H1 (cell line): ENCODE measurements at regions not wholly inside any gene's neighbourhood (a gene's known extent, or its start where the extent isn't known, plus 50 kb on each side); places are given as distances from the start of the nearest gene placed in this dataset.

Source experiments
- CTCF ChIA-PET: fragments of 300-600 bp; sonication (Branson Sonifier 250); formaldehyde crosslinking; loops from one replicate; lab custom pipeline; 2021; ENCODE audit not compliant: partially characterized antibody; lab: Charles Lee
- POLR2A ChIA-PET: fragments of 300-600 bp; sonication (Branson Sonifier 250); formaldehyde crosslinking; loops from one replicate; lab custom pipeline; 2021; ENCODE audit warnings: inconsistent platforms; ENCODE audit not compliant: partially characterized antibody; lab: Charles Lee
- DNase-seq, 2 experiments: peaks; one replicate each; pipeline versions ENCODE4 v3.0.0 to v3.0.0-alpha.2; 2010 to 2022; ENCODE audit warnings: low spot score in 2 of 2, low read depth in 1 of 2, mixed read lengths in 1 of 2
- FAIRE-seq: peaks from 2 replicates; lab custom pipeline; 2011; peaks lifted over from hg19 to GRCh38; lab: Jason Lieb, UNC
- H2AFZ ChIP-seq: 2 replicates; pipeline ENCODE4 v1.8.1; 2012; ENCODE audit warnings: low read length, inconsistent platforms
- H2AK5ac ChIP-seq: 2 replicates; pipeline ENCODE4 v1.6.1; 2013; ENCODE audit warnings: low read depth, low read length
- H2BK120ac ChIP-seq: replicated peaks from 2 replicates; pipeline ENCODE3; 2013; ENCODE audit warnings: low read depth, low read length, inconsistent platforms
- H2BK12ac ChIP-seq: 2 replicates; pipeline ENCODE4 v1.6.1; 2013; ENCODE audit warnings: low read depth, low read length
- H2BK15ac ChIP-seq: 2 replicates; pipeline ENCODE4 v1.6.1; 2013; ENCODE audit warnings: low read length
- H2BK20ac ChIP-seq: 2 replicates; pipeline ENCODE4 v1.6.1; 2013; ENCODE audit warnings: low read length
- H2BK5ac ChIP-seq: 2 replicates; pipeline ENCODE4 v1.6.1; 2013; ENCODE audit warnings: low read depth, low read length
- H3K14ac ChIP-seq: 2 replicates; pipeline ENCODE4 v1.6.1; 2013; ENCODE audit warnings: inconsistent platforms; ENCODE audit not compliant: insufficient read length
- H3K18ac ChIP-seq: 2 replicates; pipeline ENCODE4 v1.6.1; 2013; ENCODE audit warnings: low read length; ENCODE audit errors: extremely low read depth
- H3K23ac ChIP-seq: 2 replicates; pipeline ENCODE4 v1.6.1; 2013; ENCODE audit warnings: inconsistent platforms; ENCODE audit not compliant: insufficient read length
- H3K23me2 ChIP-seq: 2 replicates; pipeline ENCODE4 v1.6.1; 2013; ENCODE audit warnings: low read depth, low read length
- H3K27ac ChIP-seq: 2 replicates; pipeline ENCODE4 v1.6.1; 2011; ENCODE audit warnings: low read depth, low read length, inconsistent platforms
- H3K27me3 ChIP-seq, 4 experiments: replicated peaks in 1 of 4; 1 replicate in 1 of 4; 2 replicates in 3 of 4; pipeline versions ENCODE4 v1.6.1 to v1.8.1; 2011 to 2013; ENCODE audit warnings: low read length in 3 of 4, mild to moderate bottlenecking in 3 of 4, inconsistent platforms in 2 of 4, mixed read lengths in 2 of 4, moderate library complexity in 1 of 4; ENCODE audit not compliant: control insufficient read depth in 3 of 4, insufficient read depth in 3 of 4; ENCODE audit errors: extremely low read depth in 1 of 4
- H3K36me3 ChIP-seq, 4 experiments: 2 replicates each; pipeline versions ENCODE4 v1.6.1 to v1.8.1; 2011 to 2013; ENCODE audit warnings: mild to moderate bottlenecking in 4 of 4, low read length in 3 of 4, moderate library complexity in 2 of 4, control low read depth in 1 of 4, inconsistent platforms in 1 of 4; ENCODE audit not compliant: insufficient read depth in 4 of 4, control insufficient read depth in 2 of 4
- H3K4ac ChIP-seq: replicated peaks from 2 replicates; pipeline ENCODE3; 2013; ENCODE audit warnings: low read length, low read depth, mixed read lengths, inconsistent platforms; ENCODE audit not compliant: insufficient read length
- H3K4me1 ChIP-seq, 4 experiments: replicated peaks in 1 of 4; 1 replicate in 1 of 4; 2 replicates in 3 of 4; pipeline versions ENCODE4 v1.6.1 to v1.8.1; 2011 to 2013; ENCODE audit warnings: low read length in 3 of 4, inconsistent platforms in 2 of 4, mixed read lengths in 1 of 4; ENCODE audit not compliant: insufficient read depth in 4 of 4, control insufficient read depth in 3 of 4
- H3K4me2 ChIP-seq, 2 experiments: 2 replicates each; pipeline versions ENCODE4 v1.6.1 to v1.8.1; 2011 to 2013; ENCODE audit warnings: low read depth in 2 of 2, low read length in 2 of 2, control low read depth in 1 of 2, inconsistent platforms in 1 of 2, mild to moderate bottlenecking in 1 of 2; ENCODE audit not compliant: insufficient read depth in 1 of 2
- H3K4me3 ChIP-seq, 4 experiments: fragments of 200-600, 300-600 bp in 1 of 4; sonication (generic), shearing (Covaris generic), sonication (Bioruptor Twin) in 1 of 4; 2 replicates each; pipeline versions ENCODE4 v1.5.1 to v1.8.1; 2011 to 2016; ENCODE audit warnings: low read length in 4 of 4, low read depth in 3 of 4, control low read depth in 2 of 4, inconsistent platforms in 2 of 4, mild to moderate bottlenecking in 2 of 4, mixed read lengths in 1 of 4, moderate library complexity in 1 of 4; ENCODE audit not compliant: insufficient read depth in 2 of 4; ENCODE audit errors: extremely low read depth in 1 of 4
- H3K56ac ChIP-seq: replicated peaks from 2 replicates; pipeline ENCODE3; 2013; ENCODE audit warnings: low read depth, mild to moderate bottlenecking, mixed read lengths, low read length, inconsistent platforms; ENCODE audit not compliant: insufficient read length
- H3K79me1 ChIP-seq: 2 replicates; pipeline ENCODE4 v1.6.1; 2013; ENCODE audit warnings: low read depth, low read length, control low read depth
- H3K79me2 ChIP-seq, 2 experiments: 2 replicates each; pipeline versions ENCODE4 v1.6.1 to v1.8.1; 2012 to 2013; ENCODE audit warnings: low read length in 2 of 2, mild to moderate bottlenecking in 2 of 2, inconsistent platforms in 1 of 2; ENCODE audit not compliant: insufficient read depth in 2 of 2, control insufficient read depth in 1 of 2
- H3K9ac ChIP-seq, 4 experiments: replicated peaks in 1 of 4; 1 replicate in 1 of 4; 2 replicates in 3 of 4; pipeline versions ENCODE4 v1.6.1 to v1.8.1; 2011 to 2013; ENCODE audit warnings: low read depth in 3 of 4, low read length in 3 of 4, control low read depth in 2 of 4, mild to moderate bottlenecking in 2 of 4, moderate library complexity in 2 of 4, inconsistent platforms in 1 of 4; ENCODE audit errors: extremely low read depth in 1 of 4
- H3K9me3 ChIP-seq, 2 experiments: 2 replicates each; pipeline versions ENCODE4 v1.6.1 to v1.8.1; 2012 to 2013; ENCODE audit warnings: mild to moderate bottlenecking in 2 of 2, moderate library complexity in 2 of 2, control low read depth in 1 of 2, inconsistent platforms in 1 of 2, low read depth in 1 of 2, low read length in 1 of 2, mixed read lengths in 1 of 2; ENCODE audit not compliant: insufficient read depth in 2 of 2
- H4K20me1 ChIP-seq, 2 experiments: replicated peaks in 1 of 2; 2 replicates each; pipeline versions ENCODE3 to v1.8.1; 2011 to 2013; ENCODE audit warnings: inconsistent platforms in 2 of 2, low read length in 2 of 2, mild to moderate bottlenecking in 1 of 2; ENCODE audit not compliant: insufficient read depth in 2 of 2, control insufficient read depth in 1 of 2
- H4K5ac ChIP-seq: 2 replicates; pipeline ENCODE4 v1.6.1; 2013; ENCODE audit warnings: low read length, low read depth, mixed read lengths, inconsistent platforms; ENCODE audit not compliant: insufficient read length
- H4K8ac ChIP-seq: 2 replicates; pipeline ENCODE4 v1.8.0; 2013; ENCODE audit warnings: mild to moderate bottlenecking, moderate library complexity, low read length, inconsistent platforms; ENCODE audit not compliant: insufficient read depth; ENCODE audit errors: extremely low read depth
- H4K91ac ChIP-seq: replicated peaks from 2 replicates; pipeline ENCODE3; 2013; ENCODE audit warnings: low read length, mixed read lengths, inconsistent platforms; ENCODE audit not compliant: insufficient read length
- BCL11A ChIP-seq, 2 experiments: IDR thresholded peaks; one replicate each; pipeline ENCODE4 v1.6.1; 2011; ENCODE audit warnings: low read depth in 2 of 2, low read length in 2 of 2, mild to moderate bottlenecking in 2 of 2
- BRCA1 ChIP-seq: IDR thresholded peaks from 2 replicates; pipeline ENCODE4 v1.6.1; 2012; ENCODE audit warnings: low read depth, low read length, improper control_type of control experiment
- CBX5 ChIP-seq: fragments of 300-800, 300-1000 bp; sonication (generic); IDR thresholded peaks from 2 replicates; pipeline ENCODE4 v1.7.1; 2016; ENCODE audit warnings: antibody characterized with exemption, low read length, low read depth
- CREB1 ChIP-seq: IDR thresholded peaks from 2 replicates; pipeline ENCODE4 v1.6.1; 2012; ENCODE audit warnings: inconsistent platforms
- EZH2 ChIP-seq: fragments of 200-600 bp; sonication (generic); IDR thresholded peaks from 2 replicates; pipeline ENCODE4 v1.7.1; 2012; ENCODE audit warnings: low read depth, mild to moderate bottlenecking, moderate library complexity, low read length, inconsistent platforms; ENCODE audit not compliant: severe bottlenecking
- GTF2F1 ChIP-seq: IDR thresholded peaks from 2 replicates; pipeline ENCODE4 v1.6.1; 2012; ENCODE audit warnings: low read depth, low read length, improper control_type of control experiment, borderline replicate concordance
- KDM1A ChIP-seq: fragments of 200-600, 300-600 bp; sonication (generic); IDR thresholded peaks from 2 replicates; pipeline ENCODE4 v1.7.1; 2016; ENCODE audit warnings: mild to moderate bottlenecking, low read length, borderline replicate concordance
- NANOG ChIP-seq: IDR thresholded peaks from 2 replicates; pipeline ENCODE4 v1.6.1; 2011; ENCODE audit warnings: low read length, low read depth, mild to moderate bottlenecking, inconsistent platforms; ENCODE audit not compliant: insufficient read depth, poor library complexity, severe bottlenecking
- RBBP5 ChIP-seq: IDR thresholded peaks from 2 replicates; pipeline ENCODE4 v1.7.1; 2012; ENCODE audit warnings: low read depth, mild to moderate bottlenecking, inconsistent platforms, low read length, moderate library complexity, borderline replicate concordance
- TAF7 ChIP-seq: optimal IDR thresholded peaks from 2 replicates; pipeline ENCODE3; 2011; ENCODE audit warnings: low read depth, mild to moderate bottlenecking, inconsistent platforms, low read length, moderate library complexity, borderline replicate concordance
- TCF12 ChIP-seq: IDR thresholded peaks from 2 replicates; pipeline ENCODE4 v1.6.1; 2011; ENCODE audit warnings: low read depth, mild to moderate bottlenecking, low read length
- TEAD4 ChIP-seq: IDR thresholded peaks from 2 replicates; pipeline ENCODE4 v1.6.1; 2012; ENCODE audit warnings: low read depth, low read length, inconsistent platforms, mixed read lengths
- ZNF274 ChIP-seq: IDR thresholded peaks from 2 replicates; pipeline ENCODE4 v1.7.0; 2012; ENCODE audit warnings: low read length, borderline replicate concordance; ENCODE audit errors: extremely low read depth
- WGBS, 2 experiments: shearing (Covaris generic) in 1 of 2; methylation state at CpG; one replicate each; pipeline versions ENCODE4 v1.1.6 to v1.1.7; 2013 to 2015; ENCODE audit warnings: low lambda C conversion rate in 2 of 2, mixed read lengths in 2 of 2, inconsistent platforms in 1 of 2, low coverage in 1 of 2, missing lambda C conversion rate in 1 of 2; ENCODE audit not compliant: insufficient replicate concordance in 2 of 2, insufficient coverage in 1 of 2, insufficient read length in 1 of 2; ENCODE audit errors: extremely low coverage in 1 of 2, missing lambda C conversion rate in 1 of 2; 5-methylcytosine and 5-hydroxymethylcytosine counted together
- TF ChIP-seq, protein P1 (sequence below): IDR thresholded peaks from 2 replicates; pipeline ENCODE4 v1.6.1; 2012; ENCODE audit warnings: inconsistent platforms
- TF ChIP-seq, protein P2 (sequence below): IDR thresholded peaks from 2 replicates; pipeline ENCODE4 v1.6.1; 2012; ENCODE audit warnings: inconsistent platforms

DNA sequence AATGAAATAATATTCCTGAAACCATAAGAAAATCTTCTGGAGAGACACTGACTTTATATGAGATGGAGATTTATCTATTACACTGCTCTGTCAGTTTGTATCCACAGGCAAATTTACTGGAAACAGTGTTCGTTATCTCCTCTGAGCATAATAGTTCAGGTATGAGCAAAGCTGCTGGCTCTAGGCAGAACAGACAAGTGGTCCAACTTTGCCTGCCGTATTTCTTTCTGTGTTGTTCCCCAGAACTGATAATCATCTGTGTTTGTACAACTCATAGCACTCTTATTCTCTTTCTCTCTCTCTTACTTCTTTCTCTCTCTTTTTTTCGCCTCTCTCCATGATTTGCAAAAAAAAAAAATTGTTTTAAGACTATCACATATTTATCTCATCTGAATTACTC is 623.8 kb upstream of the CHORDC1 start:
- H3K23ac ChIP-seq: no peak overlapping the region
- ChIA-PET CTCF (no interaction called here), POLR2A (no interaction called here)
- no peak overlapping the region for H3K9ac ChIP-seq
- H2BK20ac ChIP-seq: no peak overlapping the region
- no peak overlapping the region for H2BK5ac ChIP-seq
- H3K79me1 ChIP-seq: no peaks in the 10 kb centered on the region
- 0 out of 2 replicates have a peak overlapping the region, but pooled peaks have one; percentile 3 for H2AFZ ChIP-seq
- no peak overlapping the region for H2BK15ac ChIP-seq
- FAIRE-seq (no peak), DNase-seq (no peak)
- no peaks in the 10 kb centered on the region for H3K4me1 ChIP-seq
- no peak overlapping the region for H4K91ac ChIP-seq
- 86% methylated on average over 3 of the region's 3 CpGs; no CpG with 5 or more reads in 1 of the 2 experiments for WGBS, 2 experiments
- H3K4me2 ChIP-seq: no peak overlapping the region
- no peak overlapping the region for H4K8ac ChIP-seq
- no peaks in the 10 kb centered on the region for H3K79me2 ChIP-seq
- H3K14ac ChIP-seq: no peak overlapping the region
- H3K56ac ChIP-seq: no peak overlapping the region
- H4K20me1 ChIP-seq: no peaks in the 10 kb centered on the region
- no peak overlapping the region for H3K18ac ChIP-seq
- H3K4me3 ChIP-seq: no peak overlapping the region
- H3K27ac ChIP-seq: no peak overlapping the region
- no peak overlapping the region for H2AK5ac ChIP-seq
- no peaks in the 10 kb centered on the region for H3K9me3 ChIP-seq
- no peak overlapping the region for H4K5ac ChIP-seq
- H3K23me2 ChIP-seq: no peaks in the 10 kb centered on the region
- no peaks in the 10 kb centered on the region for H3K27me3 ChIP-seq
- H2BK120ac ChIP-seq: no peak overlapping the region
- H2BK12ac ChIP-seq: no peak overlapping the region
- no peaks in the 10 kb centered on the region for H3K36me3 ChIP-seq
- no peak overlapping the region for H3K4ac ChIP-seq
- TF ChIP-seq KDM1A (no peak), CBX5 (no peak), TCF12 (no peak), NANOG (no peak), GTF2F1 (no peak), BRCA1 (no peak), CREB1 (no peak), BCL11A (IDR thresholded peaks at IDR 0.05; ENCODE audit: low read depth in 2 of 2, low read length in 2 of 2) (no peak), EZH2 (no peak), TEAD4 (no peak), ZNF274 (no peak), TAF7 (no peak), RBBP5 (no peak)
- TF ChIP-seq, protein P1, sequence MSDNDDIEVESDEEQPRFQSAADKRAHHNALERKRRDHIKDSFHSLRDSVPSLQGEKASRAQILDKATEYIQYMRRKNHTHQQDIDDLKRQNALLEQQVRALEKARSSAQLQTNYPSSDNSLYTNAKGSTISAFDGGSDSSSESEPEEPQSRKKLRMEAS: no peak
- TF ChIP-seq, protein P2, sequence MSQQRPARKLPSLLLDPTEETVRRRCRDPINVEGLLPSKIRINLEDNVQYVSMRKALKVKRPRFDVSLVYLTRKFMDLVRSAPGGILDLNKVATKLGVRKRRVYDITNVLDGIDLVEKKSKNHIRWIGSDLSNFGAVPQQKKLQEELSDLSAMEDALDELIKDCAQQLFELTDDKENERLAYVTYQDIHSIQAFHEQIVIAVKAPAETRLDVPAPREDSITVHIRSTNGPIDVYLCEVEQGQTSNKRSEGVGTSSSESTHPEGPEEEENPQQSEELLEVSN: no peak
